ENCODE measurements at regions not wholly inside any gene's neighbourhood (a gene's known extent, or its start where the extent isn't known, plus 50 kb on each side); places are given as distances from the start of the nearest gene placed in this dataset.

GRCh38 chr7:148515237-148515636, 75.3 kb upstream of the C7orf33 start:
- Histone ChIP-seq H4K20me1 (replicated peaks; ENCODE audit: control insufficient read depth, extremely low read depth, insufficient read depth, low read length) (no peaks in the 10 kb centered on the region), H3K27me3 (ENCODE audit: control insufficient read depth in 2 of 2, insufficient read depth in 2 of 2, low read length in 2 of 2) (no peaks in the 10 kb centered on the region), H3K9me1 (replicated peaks; ENCODE audit: control insufficient read depth, extremely low read depth, insufficient read depth, low read length) (no peaks in the 10 kb centered on the region), H3K9me3 (replicated peaks; ENCODE audit: control insufficient read depth, insufficient read depth, low read length) (no peaks in the 10 kb centered on the region), H3K36me3 (ENCODE audit: control insufficient read depth in 2 of 2, extremely low read depth in 1 of 2, insufficient read depth in 2 of 2, low read length in 2 of 2) (no peaks in the 10 kb centered on the region), H3K9ac (replicated peaks; ENCODE audit: extremely low read depth, insufficient read depth, low read length) (no peak overlapping the region), H3K79me2 (ENCODE audit: control insufficient read depth, insufficient read depth, low read length) (no peaks in the 10 kb centered on the region), H3K4me3 (replicated peaks in 1 of 3; ENCODE audit: insufficient read depth in 1 of 3, low read depth in 1 of 3, low read length in 3 of 3) (no peak overlapping the region), H3K4me1 (ENCODE audit: control insufficient read depth, extremely low read depth, insufficient read depth, low read length) (no peaks in the 10 kb centered on the region), H3K27ac (ENCODE audit: insufficient read depth, low read depth, low read length) (no peak overlapping the region), H2AFZ (ENCODE audit: low read depth, low read length) (no peak overlapping the region), H3K4me2 (ENCODE audit: insufficient read depth, low read length) (no peak overlapping the region)
- no TSS peak for BruUV-seq (replicated peaks)
- TF ChIP-seq MAX (IDR thresholded peaks at IDR 0.05; ENCODE audit: insufficient read depth, insufficient read length) (no peak), JUN (IDR thresholded peaks at IDR 0.05; ENCODE audit: borderline replicate concordance, insufficient read depth, insufficient read length, low read depth) (no peak), FOS (IDR thresholded peaks at IDR 0.05; ENCODE audit: borderline replicate concordance, insufficient read depth, low read length) (no peak), CTCF (IDR thresholded peaks at IDR 0.05; ENCODE audit: extremely low read depth in 1 of 2, insufficient read depth in 1 of 2, low read depth in 1 of 2, low read length in 2 of 2) (no peak), POLR2A (IDR thresholded peaks at IDR 0.05; ENCODE audit: low read depth, low read length) (no peak), POLR2AphosphoS5 (IDR thresholded peaks at IDR 0.05; ENCODE audit: insufficient read depth, low read depth, low read length) (no peak), GATA2 (IDR thresholded peaks at IDR 0.05; ENCODE audit: insufficient read depth, insufficient read length, low read depth, low read length) (no peak), MYC (IDR thresholded peaks at IDR 0.05; ENCODE audit: low read depth, low read length) (no peak), EZH2 (IDR thresholded peaks at IDR 0.05; ENCODE audit: borderline replicate concordance, low read depth, low read length, severe bottlenecking) (no peak)
- POLR2A ChIA-PET = no interaction called here
- dilution Hi-C loops (cut with MboI; ENCODE audit: extremely low pct_ligation_motif_present, low sequenced_read_pairs) (no loop called here), intact Hi-C loops (cut with micrococcal nuclease) (no loop called here)
- FAIRE-seq (no peak), DNase-seq (ENCODE audit: low read depth, low spot score) (no peak)
- CTCF ChIA-PET = no interaction called here

Data from endothelial cell of umbilical vein (primary cell).